ENCODE measurements at regions not wholly inside any gene's neighbourhood (a gene's known extent, or its start where the extent isn't known, plus 50 kb on each side); places are given as distances from the start of the nearest gene placed in this dataset.

GRCh38 chr10:106136175-106136574, 1028.3 kb downstream of the SORCS1 start:
- DNase-seq (ENCODE audit: extremely low spot score) = no peak
- Histone ChIP-seq H3K4me3 (no peak overlapping the region), H3K27me3 (no peaks in the 10 kb centered on the region), H3K36me3 (no peaks in the 10 kb centered on the region), H3K9me3 (no peaks in the 10 kb centered on the region), H3K27ac (replicated peaks in 1 of 4) (no peak overlapping the region), H3K4me1 (peaks cover 0 to 8% (median 7%) of the 10 kb centered on the region in 4 donors)
- TF ChIP-seq POLR2AphosphoS5 (IDR thresholded peaks at IDR 0.05) = no peak
- TF ChIP-seq EP300 (IDR thresholded peaks at IDR 0.05) = no peak
- TF ChIP-seq POLR2A (IDR thresholded peaks at IDR 0.05; ENCODE audit: low read depth) = no peak
- TF ChIP-seq CTCF (IDR thresholded peaks at IDR 0.05) = no peak
- intact Hi-C loops (cut with DNase I) = no loop called here

- Histone ChIP-seq H3K27ac (replicated peaks in 1 of 4) (no peak overlapping the region), H3K36me3 (no peaks in the 10 kb centered on the region), H3K4me1 (peaks cover 0 to 1% (median 0%) of the 10 kb centered on the region in 4 donors), H3K27me3 (no peaks in the 10 kb centered on the region), H3K9me3 (no peaks in the 10 kb centered on the region), H3K4me3 (no peak overlapping the region)
- no peak for TF ChIP-seq POLR2A (IDR thresholded peaks at IDR 0.05; ENCODE audit: low read depth)
- TF ChIP-seq POLR2AphosphoS5 (IDR thresholded peaks at IDR 0.05) = no peak
- no peak for TF ChIP-seq EP300 (IDR thresholded peaks at IDR 0.05)
- TF ChIP-seq CTCF (IDR thresholded peaks at IDR 0.05) = no peak
- intact Hi-C loops (cut with DNase I) = no loop called here
- WGBS = 77% methylated on average over 8 of the region's 8 CpGs
- DNase-seq (ENCODE audit: extremely low spot score) = no peak
Measured at GRCh38 chr10:106134326-106135000, 1030.0 kb downstream of the SORCS1 start.

- Histone ChIP-seq H3K4me3 (no peak overlapping the region), H3K9me3 (no peaks in the 10 kb centered on the region), H3K27me3 (no peaks in the 10 kb centered on the region), H3K4me1 (no peaks in the 10 kb centered on the region), H3K36me3 (no peaks in the 10 kb centered on the region), H3K27ac (replicated peaks in 1 of 4) (no peak overlapping the region)
- TF ChIP-seq EP300 (IDR thresholded peaks at IDR 0.05) = no peak
- no peak for TF ChIP-seq POLR2A (IDR thresholded peaks at IDR 0.05; ENCODE audit: low read depth)
- TF ChIP-seq CTCF (IDR thresholded peaks at IDR 0.05) = no peak
- no peak for TF ChIP-seq POLR2AphosphoS5 (IDR thresholded peaks at IDR 0.05)
- intact Hi-C loops (cut with DNase I) = no loop called here
- DNase-seq (ENCODE audit: extremely low spot score) = no peak
- 46% methylated on average over 2 of the region's 2 CpGs for WGBS
Measured at GRCh38 chr10:106133451-106133850, 1031.1 kb downstream of the SORCS1 start.

- H3K9me3 ChIP-seq = no peaks in the 10 kb centered on the region
- no peak overlapping the region for H3K4me3 ChIP-seq
- no peaks in the 10 kb centered on the region for H3K36me3 ChIP-seq
- H3K27ac ChIP-seq (replicated peaks in 1 of 4) = no peak overlapping the region
- no peaks in the 10 kb centered on the region for H3K27me3 ChIP-seq
- intact Hi-C loops (cut with DNase I) = no loop called here
- no peak for TF ChIP-seq POLR2AphosphoS5 (IDR thresholded peaks at IDR 0.05)
- TF ChIP-seq CTCF (IDR thresholded peaks at IDR 0.05) = no peak
- no peak for TF ChIP-seq POLR2A (IDR thresholded peaks at IDR 0.05; ENCODE audit: low read depth)
- TF ChIP-seq EP300 (IDR thresholded peaks at IDR 0.05) = no peak
- no peak for DNase-seq (ENCODE audit: extremely low spot score)
- WGBS = 65% methylated on average over 3 of the region's 3 CpGs
- no peaks in the 10 kb centered on the region for H3K4me1 ChIP-seq
Measured at GRCh38 chr10:106132956-106133355, 1031.5 kb downstream of the SORCS1 start.

- Histone ChIP-seq H3K27me3 (no peaks in the 10 kb centered on the region), H3K36me3 (no peaks in the 10 kb centered on the region), H3K4me1 (no peaks in the 10 kb centered on the region), H3K4me3 (no peak overlapping the region), H3K27ac (replicated peaks in 1 of 4) (no peak overlapping the region), H3K9me3 (peaks cover 0 to 24% (median 12%) of the 10 kb centered on the region in 4 donors)
- intact Hi-C loops (cut with DNase I) = no loop called here
- WGBS = 85% methylated on average over 5 of the region's 8 CpGs
- no peak for TF ChIP-seq POLR2A (IDR thresholded peaks at IDR 0.05; ENCODE audit: low read depth)
- TF ChIP-seq CTCF (IDR thresholded peaks at IDR 0.05) = no peak
- no peak for TF ChIP-seq EP300 (IDR thresholded peaks at IDR 0.05)
- no peak for TF ChIP-seq POLR2AphosphoS5 (IDR thresholded peaks at IDR 0.05)
- no peak for DNase-seq (ENCODE audit: extremely low spot score)
Measured at GRCh38 chr10:106114656-106115186, 1049.8 kb downstream of the SORCS1 start.

All from esophagus muscularis mucosa (tissue), 4 donors.